HG02943 (cell line): ENCODE measurements at regions not wholly inside any gene's neighbourhood (a gene's known extent, or its start where the extent isn't known, plus 50 kb on each side); places are given as distances from the start of the nearest gene placed in this dataset.

Source experiments
- ATAC-seq: cut with Tn5 transposase; IDR thresholded peaks from one replicate; pipeline ENCODE4 v1.9.1; 2021; ENCODE audit warnings: mild to moderate bottlenecking, low read depth, moderate library complexity; ENCODE audit not compliant: unreplicated experiment

GRCh38 chr20:24378661-24379483 lies 90.6 kb upstream of the SYNDIG1 start:
- ATAC-seq, result no peak

GRCh38 chr20:24376311-24377099 lies 92.9 kb upstream of the SYNDIG1 start:
- ATAC-seq, result no peak

- ATAC-seq, result no peak
These were observed 96.1 kb upstream of the SYNDIG1 start for GRCh38 chr20:24373372-24373771.

- ATAC-seq, result no peak
These were observed 98.3 kb upstream of the SYNDIG1 start for GRCh38 chr20:24370911-24371695.

- ATAC-seq, result no peak
These were observed 99.2 kb upstream of the SYNDIG1 start for GRCh38 chr20:24370249-24370648.

GRCh38 chr20:24368253-24368652 lies 101.2 kb upstream of the SYNDIG1 start:
- no peak for ATAC-seq

- ATAC-seq, result no peak
These were observed 103.0 kb upstream of the SYNDIG1 start for GRCh38 chr20:24366336-24367004.

GRCh38 chr20:24365670-24366069 lies 103.8 kb upstream of the SYNDIG1 start:
- ATAC-seq, result no peak

- no peak for ATAC-seq
These were observed 104.9 kb upstream of the SYNDIG1 start for GRCh38 chr20:24364482-24364881.

GRCh38 chr20:24363031-24363430 lies 106.4 kb upstream of the SYNDIG1 start:
- no peak for ATAC-seq

- no peak for ATAC-seq
These were observed 107.3 kb upstream of the SYNDIG1 start for GRCh38 chr20:24362080-24362479.

GRCh38 chr20:24361541-24361940 lies 107.9 kb upstream of the SYNDIG1 start:
- ATAC-seq, result no peak

- no peak for ATAC-seq
These were observed 108.9 kb upstream of the SYNDIG1 start for GRCh38 chr20:24360531-24360930.

GRCh38 chr20:24359321-24360027 lies 110.0 kb upstream of the SYNDIG1 start:
- no peak for ATAC-seq

GRCh38 chr20:24357931-24358330 lies 111.5 kb upstream of the SYNDIG1 start:
- no peak for ATAC-seq

- no peak for ATAC-seq
These were observed 112.3 kb upstream of the SYNDIG1 start for GRCh38 chr20:24357177-24357576.

GRCh38 chr20:24353135-24353690 lies 116.2 kb upstream of the SYNDIG1 start:
- ATAC-seq, result no peak

- no peak for ATAC-seq
These were observed 118.5 kb upstream of the SYNDIG1 start for GRCh38 chr20:24350923-24351368.

GRCh38 chr20:24341781-24342180 lies 127.6 kb upstream of the SYNDIG1 start:
- ATAC-seq, result no peak
